OCI-LY1 (cell line): ENCODE measurements at regions not wholly inside any gene's neighbourhood (a gene's known extent, or its start where the extent isn't known, plus 50 kb on each side); places are given as distances from the start of the nearest gene placed in this dataset.

Source experiments
- EZH2 ChIP-seq: fragments of 200-600 bp; sonication (generic), shearing (Covaris generic); IDR thresholded peaks from 2 replicates; pipeline ENCODE4 v1.8.0; 2017; ENCODE audit warnings: borderline replicate concordance, mixed run types, mild to moderate bottlenecking, antibody characterized with exemption, low read length, moderate library complexity, mixed read lengths
- TF ChIP-seq, protein P1 (sequence below): fragments of 200-600 bp; sonication (generic), shearing (Covaris generic); IDR thresholded peaks from 2 replicates; pipeline ENCODE4 v1.5.1; 2017; ENCODE audit warnings: mild to moderate bottlenecking, antibody characterized with exemption, low read length, moderate library complexity, mixed read lengths

DNA sequence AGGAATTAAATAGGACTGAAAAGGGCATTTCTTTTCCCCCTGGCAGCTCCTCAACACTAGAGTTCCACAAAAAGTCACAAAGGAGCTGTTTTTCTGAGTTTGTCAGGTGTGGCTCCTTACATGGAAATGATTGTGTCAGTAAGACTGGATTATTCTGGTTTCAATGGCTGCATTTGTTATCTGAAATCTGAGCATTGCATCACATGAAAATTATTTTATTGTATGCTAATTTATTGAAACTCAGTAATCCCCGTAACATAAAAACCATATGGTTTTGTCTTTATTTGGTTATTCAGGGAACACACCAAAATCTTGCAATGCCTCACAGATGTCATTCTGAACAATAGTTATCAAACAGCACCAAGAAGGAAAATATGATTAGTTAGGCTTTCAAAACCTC, 439.7 kb upstream of the TNP1 start:
- TF ChIP-seq, protein P1, sequence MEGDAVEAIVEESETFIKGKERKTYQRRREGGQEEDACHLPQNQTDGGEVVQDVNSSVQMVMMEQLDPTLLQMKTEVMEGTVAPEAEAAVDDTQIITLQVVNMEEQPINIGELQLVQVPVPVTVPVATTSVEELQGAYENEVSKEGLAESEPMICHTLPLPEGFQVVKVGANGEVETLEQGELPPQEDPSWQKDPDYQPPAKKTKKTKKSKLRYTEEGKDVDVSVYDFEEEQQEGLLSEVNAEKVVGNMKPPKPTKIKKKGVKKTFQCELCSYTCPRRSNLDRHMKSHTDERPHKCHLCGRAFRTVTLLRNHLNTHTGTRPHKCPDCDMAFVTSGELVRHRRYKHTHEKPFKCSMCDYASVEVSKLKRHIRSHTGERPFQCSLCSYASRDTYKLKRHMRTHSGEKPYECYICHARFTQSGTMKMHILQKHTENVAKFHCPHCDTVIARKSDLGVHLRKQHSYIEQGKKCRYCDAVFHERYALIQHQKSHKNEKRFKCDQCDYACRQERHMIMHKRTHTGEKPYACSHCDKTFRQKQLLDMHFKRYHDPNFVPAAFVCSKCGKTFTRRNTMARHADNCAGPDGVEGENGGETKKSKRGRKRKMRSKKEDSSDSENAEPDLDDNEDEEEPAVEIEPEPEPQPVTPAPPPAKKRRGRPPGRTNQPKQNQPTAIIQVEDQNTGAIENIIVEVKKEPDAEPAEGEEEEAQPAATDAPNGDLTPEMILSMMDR: no peak
- TF ChIP-seq EZH2: no peak
